SH-SY5Y (cell line): ENCODE measurements at regions not wholly inside any gene's neighbourhood (a gene's known extent, or its start where the extent isn't known, plus 50 kb on each side); places are given as distances from the start of the nearest gene placed in this dataset.

Experiments used
- GATA2 ChIP-seq: IDR thresholded peaks from 2 replicates; pipeline ENCODE4 v1.6.1; 2011; ENCODE audit warnings: mild to moderate bottlenecking, low read depth, low read length
- GATA3 ChIP-seq: IDR thresholded peaks from 2 replicates; pipeline ENCODE4 v1.6.1; 2011; ENCODE audit warnings: low read depth, mild to moderate bottlenecking, low read length, moderate library complexity

DNA sequence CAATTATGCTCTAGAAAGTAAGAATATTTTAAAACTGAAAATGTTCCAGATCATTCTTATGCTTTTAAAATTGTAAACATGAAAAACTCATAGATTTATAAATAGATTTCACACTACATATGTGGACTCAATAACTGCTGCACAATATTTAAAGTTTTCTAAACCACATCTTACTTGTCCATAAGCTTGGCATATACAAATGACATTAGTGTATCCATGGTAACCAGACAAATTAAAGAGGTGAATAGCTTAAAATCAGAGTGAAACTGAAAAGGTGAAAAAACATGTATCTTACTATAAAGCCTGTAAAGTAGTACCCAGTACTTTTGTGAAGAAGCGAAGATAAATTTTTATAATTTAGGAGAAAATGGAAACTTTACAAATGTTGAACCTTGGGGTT, 151.2 kb upstream of the MYO16 start:
- TF ChIP-seq GATA3 (no peak), GATA2 (no peak)
